OCI-LY7 (cell line): ENCODE measurements at regions not wholly inside any gene's neighbourhood (a gene's known extent, or its start where the extent isn't known, plus 50 kb on each side); places are given as distances from the start of the nearest gene placed in this dataset.

Source experiments
- EZH2phosphoT487 ChIP-seq: fragments of 200-600 bp; sonication (generic); IDR thresholded peaks from 2 replicates; pipeline ENCODE4 v1.6.1; 2018; ENCODE audit warnings: low read depth, borderline replicate concordance, mild to moderate bottlenecking, mixed run types, antibody characterized with exemption, low read length, moderate library complexity, mixed read lengths
- TF ChIP-seq, protein P1 (sequence below): fragments of 200-600 bp; sonication (generic); conservative IDR thresholded peaks from 2 replicates; pipeline ENCODE4 v1.5.1; 2014; ENCODE audit warnings: mild to moderate bottlenecking, antibody characterized with exemption, low read length, moderate library complexity, mixed read lengths

DNA sequence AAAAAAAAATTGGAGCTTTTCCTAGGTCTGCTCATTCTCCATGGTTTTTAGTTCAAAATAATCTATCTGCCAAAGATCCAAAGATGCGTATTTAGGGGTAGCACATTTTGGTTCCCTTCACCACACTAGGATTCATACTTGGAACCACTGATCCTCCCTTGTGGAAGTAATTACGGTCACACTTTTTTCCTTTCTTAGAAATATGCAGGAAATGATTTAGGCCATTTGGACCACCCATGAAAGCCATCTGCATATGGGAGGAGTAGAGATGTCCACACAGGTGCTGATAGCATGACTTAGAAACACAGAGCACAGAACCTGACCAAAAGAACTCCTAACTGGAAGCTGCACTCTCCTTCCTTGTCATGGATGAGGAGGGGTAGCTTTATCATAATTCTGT is 105.9 kb upstream of the RAI14 start:
- TF ChIP-seq, protein P1, sequence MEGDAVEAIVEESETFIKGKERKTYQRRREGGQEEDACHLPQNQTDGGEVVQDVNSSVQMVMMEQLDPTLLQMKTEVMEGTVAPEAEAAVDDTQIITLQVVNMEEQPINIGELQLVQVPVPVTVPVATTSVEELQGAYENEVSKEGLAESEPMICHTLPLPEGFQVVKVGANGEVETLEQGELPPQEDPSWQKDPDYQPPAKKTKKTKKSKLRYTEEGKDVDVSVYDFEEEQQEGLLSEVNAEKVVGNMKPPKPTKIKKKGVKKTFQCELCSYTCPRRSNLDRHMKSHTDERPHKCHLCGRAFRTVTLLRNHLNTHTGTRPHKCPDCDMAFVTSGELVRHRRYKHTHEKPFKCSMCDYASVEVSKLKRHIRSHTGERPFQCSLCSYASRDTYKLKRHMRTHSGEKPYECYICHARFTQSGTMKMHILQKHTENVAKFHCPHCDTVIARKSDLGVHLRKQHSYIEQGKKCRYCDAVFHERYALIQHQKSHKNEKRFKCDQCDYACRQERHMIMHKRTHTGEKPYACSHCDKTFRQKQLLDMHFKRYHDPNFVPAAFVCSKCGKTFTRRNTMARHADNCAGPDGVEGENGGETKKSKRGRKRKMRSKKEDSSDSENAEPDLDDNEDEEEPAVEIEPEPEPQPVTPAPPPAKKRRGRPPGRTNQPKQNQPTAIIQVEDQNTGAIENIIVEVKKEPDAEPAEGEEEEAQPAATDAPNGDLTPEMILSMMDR = no peak
- TF ChIP-seq EZH2phosphoT487 = no peak
